ENCODE measurements at regions not wholly inside any gene's neighbourhood (a gene's known extent, or its start where the extent isn't known, plus 50 kb on each side); places are given as distances from the start of the nearest gene placed in this dataset.

DNA sequence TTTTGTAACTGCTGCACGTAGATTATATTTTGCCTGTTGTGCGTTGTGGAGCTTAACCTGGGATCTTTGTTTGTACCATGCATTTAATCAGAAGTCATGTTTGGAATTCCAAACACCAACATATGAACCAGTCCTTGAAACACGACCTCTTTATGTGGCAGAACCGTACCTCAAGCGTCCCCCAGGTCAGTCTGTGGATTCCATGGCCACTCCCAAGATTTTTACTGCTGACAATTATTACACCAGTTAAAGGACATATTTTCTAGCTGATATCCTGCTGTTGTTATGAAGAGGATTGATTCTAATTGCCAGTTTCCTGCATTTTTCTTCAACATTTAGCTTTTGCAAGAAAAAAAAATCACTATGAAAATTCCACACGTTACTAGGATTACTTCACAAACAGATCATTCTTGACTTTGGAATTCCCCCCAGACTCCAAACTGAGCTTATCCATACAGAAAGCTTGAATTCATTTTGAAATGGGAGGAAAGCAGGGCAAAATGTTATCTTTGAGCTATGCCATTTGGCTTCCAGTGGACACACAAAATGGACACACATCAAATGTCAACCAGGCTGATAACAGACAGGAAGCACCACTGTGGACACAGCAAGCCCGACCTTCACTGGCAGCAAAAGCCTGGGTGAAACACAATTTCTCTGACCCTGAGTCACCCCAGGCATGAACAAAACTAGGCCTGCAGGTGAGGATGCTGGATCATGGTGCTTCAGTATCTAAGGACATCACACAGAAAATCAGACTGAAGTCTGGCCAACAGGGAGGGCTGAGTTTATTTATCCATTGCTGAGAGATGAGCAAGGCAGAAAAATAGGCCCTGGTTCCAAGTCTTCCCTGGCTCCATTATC, 542.9 kb upstream of the JAG1 start:
- peak; percentile 85 for DNase-seq (ENCODE audit: low read depth)
- H3K4me3 ChIP-seq (replicated peaks; ENCODE audit: low read depth, low read length) = no peak overlapping the region
- TF ChIP-seq, protein P1, sequence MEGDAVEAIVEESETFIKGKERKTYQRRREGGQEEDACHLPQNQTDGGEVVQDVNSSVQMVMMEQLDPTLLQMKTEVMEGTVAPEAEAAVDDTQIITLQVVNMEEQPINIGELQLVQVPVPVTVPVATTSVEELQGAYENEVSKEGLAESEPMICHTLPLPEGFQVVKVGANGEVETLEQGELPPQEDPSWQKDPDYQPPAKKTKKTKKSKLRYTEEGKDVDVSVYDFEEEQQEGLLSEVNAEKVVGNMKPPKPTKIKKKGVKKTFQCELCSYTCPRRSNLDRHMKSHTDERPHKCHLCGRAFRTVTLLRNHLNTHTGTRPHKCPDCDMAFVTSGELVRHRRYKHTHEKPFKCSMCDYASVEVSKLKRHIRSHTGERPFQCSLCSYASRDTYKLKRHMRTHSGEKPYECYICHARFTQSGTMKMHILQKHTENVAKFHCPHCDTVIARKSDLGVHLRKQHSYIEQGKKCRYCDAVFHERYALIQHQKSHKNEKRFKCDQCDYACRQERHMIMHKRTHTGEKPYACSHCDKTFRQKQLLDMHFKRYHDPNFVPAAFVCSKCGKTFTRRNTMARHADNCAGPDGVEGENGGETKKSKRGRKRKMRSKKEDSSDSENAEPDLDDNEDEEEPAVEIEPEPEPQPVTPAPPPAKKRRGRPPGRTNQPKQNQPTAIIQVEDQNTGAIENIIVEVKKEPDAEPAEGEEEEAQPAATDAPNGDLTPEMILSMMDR (IDR thresholded peaks at IDR 0.05; ENCODE audit: low read length, missing control alignments) = no peak

DNA sequence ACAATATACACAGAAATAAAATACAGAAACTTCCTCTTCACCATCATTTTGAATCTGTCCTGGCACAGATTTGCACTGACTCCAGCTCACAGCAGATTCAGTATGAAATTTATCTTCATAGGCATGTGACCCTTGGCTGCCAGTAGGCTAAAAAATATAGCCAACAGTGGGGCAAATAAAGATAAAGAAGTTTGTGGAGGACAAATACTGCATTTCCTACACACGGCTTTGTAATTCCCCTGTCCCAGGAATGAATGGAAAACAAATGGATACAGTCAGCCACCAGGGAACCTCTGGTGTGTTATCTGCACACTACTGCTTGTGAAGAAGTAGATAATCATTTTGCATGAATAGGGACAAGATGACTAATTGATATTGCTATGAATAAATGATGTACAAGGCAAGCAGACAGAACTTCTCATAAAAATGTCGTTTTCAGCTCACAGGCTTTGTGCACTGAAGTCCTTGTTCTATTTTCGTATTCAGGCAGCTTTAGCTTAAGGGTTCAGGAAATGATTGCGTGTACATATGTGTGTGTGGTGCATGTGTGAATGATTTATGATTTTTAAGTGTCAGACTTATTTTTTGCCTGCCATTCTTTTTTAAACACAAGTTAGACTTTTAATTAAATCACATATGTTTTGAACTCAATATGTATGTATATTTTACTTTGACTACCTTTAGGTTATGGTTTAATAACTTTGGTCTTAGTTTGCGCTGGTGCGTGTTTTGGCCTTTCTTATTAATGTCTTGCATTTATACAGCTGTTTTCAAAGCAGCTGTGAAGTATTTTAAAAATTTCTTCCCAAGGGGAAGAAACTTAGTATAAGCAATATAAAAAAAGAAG, 543.8 kb upstream of the JAG1 start:
- TF ChIP-seq, protein P1 (IDR thresholded peaks at IDR 0.05; ENCODE audit: low read length, missing control alignments) = no peak

DNA sequence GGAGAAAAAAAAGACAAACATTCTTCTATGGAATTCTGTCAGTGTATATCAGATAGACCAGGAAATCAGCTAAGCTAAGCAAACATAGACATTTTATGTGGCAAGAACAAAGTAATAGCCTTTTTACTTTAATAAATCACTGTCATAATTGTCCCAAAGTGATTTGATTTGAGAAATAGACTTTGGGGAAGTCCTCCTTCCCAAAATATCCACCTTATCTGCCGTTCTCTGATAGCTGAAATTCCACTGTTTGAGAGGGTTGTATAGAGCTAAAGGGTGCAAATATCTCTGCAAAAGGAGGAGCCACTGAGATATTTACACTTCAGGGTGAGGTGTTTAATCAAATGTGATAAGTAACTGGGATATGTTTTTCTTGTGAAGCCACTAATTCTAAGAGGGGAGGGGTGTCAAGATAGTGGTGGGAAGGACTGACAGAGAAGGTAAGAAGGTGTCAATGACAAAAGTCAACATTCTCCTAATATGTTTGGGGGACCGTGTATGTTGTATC, 544.4 kb upstream of the JAG1 start:
- no peak for DNase-seq (ENCODE audit: low read depth)
- TF ChIP-seq, protein P1 (IDR thresholded peaks at IDR 0.05; ENCODE audit: low read length, missing control alignments) = no peak
- H3K4me3 ChIP-seq (replicated peaks; ENCODE audit: low read depth, low read length) = no peak overlapping the region

More for the DNA sequence above, 543.8 kb upstream of the JAG1 start:
- H3K4me3 ChIP-seq (replicated peaks; ENCODE audit: low read depth, low read length) = no peak overlapping the region
- DNase-seq (ENCODE audit: low read depth) = peak; percentile 73

DNA sequence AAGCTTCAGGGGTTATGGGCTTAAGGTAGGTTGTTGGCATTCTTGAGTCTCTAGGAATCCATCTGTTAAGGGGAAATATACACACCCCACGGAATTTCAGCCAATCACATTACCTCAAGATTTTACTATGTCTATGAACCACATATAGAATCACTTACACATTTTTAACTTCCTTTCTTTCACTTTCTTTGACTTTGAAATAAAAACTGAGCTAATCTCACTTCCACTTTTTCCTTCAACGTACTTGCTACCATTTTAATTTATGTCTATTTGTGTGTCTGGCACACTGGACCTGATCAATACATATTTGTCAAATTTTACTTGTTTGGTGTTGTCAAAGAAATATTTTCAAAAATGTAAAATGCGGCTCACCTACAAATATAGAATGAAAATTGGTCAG, 545.4 kb upstream of the JAG1 start:
- DNase-seq (ENCODE audit: low read depth) = no peak
- TF ChIP-seq, protein P1 (IDR thresholded peaks at IDR 0.05; ENCODE audit: low read length, missing control alignments) = no peak

DNA sequence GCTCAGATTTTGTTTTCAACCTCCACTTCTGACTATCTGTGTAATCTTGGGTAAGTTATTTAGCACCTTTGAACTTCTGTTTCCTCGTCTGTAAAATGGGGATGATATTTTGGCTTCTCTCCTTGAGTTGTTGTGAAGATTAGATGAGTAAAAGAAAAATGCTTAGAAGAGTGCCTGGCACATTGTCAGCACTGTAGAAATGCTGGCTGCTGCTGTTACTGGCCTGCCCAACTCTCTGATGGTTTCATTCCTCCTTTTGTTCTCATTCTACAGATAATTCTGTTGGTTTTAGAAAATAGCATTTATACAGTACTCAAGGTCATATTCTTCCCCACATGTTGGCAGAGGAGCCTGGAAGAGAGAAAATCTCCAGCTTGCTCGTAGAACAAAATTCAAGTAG, 547.2 kb upstream of the JAG1 start:
- peak; percentile 65 for DNase-seq (ENCODE audit: low read depth)
- H3K4me3 ChIP-seq (replicated peaks; ENCODE audit: low read depth, low read length) = no peak overlapping the region
- TF ChIP-seq, protein P1 (IDR thresholded peaks at IDR 0.05; ENCODE audit: low read length, missing control alignments) = no peak

More for the DNA sequence above, 545.4 kb upstream of the JAG1 start:
- no peak overlapping the region for H3K4me3 ChIP-seq (replicated peaks; ENCODE audit: low read depth, low read length)

DNA sequence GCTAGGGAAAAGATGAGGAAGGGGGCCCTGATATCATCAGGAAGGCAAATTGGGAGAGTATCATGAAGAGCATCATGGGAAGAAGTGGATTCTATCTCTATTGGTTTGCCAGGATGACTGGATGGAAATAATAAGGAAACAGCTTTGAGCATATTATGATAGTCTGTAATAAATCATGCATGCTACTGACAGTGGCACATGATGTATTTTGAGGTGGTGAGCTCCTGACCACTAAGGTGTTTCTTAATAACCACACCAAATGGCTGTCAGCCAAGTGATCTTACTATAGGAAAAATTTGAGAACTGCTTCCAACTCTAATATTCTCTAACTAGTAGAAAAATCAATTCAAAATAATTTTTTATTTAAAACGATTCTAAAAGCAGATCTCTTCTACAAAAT, 548.4 kb upstream of the JAG1 start:
- TF ChIP-seq, protein P1 (IDR thresholded peaks at IDR 0.05; ENCODE audit: low read length, missing control alignments) = no peak
- DNase-seq (ENCODE audit: low read depth) = no peak

More for the DNA sequence above, 548.4 kb upstream of the JAG1 start:
- H3K4me3 ChIP-seq (replicated peaks; ENCODE audit: low read depth, low read length) = no peak overlapping the region

All from fibroblast of pulmonary artery (primary cell).